H9 (cell line): ENCODE measurements at regions not wholly inside any gene's neighbourhood (a gene's known extent, or its start where the extent isn't known, plus 50 kb on each side); places are given as distances from the start of the nearest gene placed in this dataset.

ENCODE experiments used
- DNase-seq: peaks from one replicate; pipeline ENCODE4 v3.0.0-alpha.2; 2017
- H2AFZ ChIP-seq: one replicate; pipeline ENCODE4 v1.6.1; 2013; ENCODE audit warnings: mild to moderate bottlenecking, low read length, control low read depth, moderate library complexity
- H2AK5ac ChIP-seq: 2 replicates; pipeline ENCODE4 v1.6.1; 2013; ENCODE audit warnings: low read length, control low read depth, mixed read lengths; ENCODE audit not compliant: insufficient read length
- H2BK120ac ChIP-seq: one replicate; pipeline ENCODE4 v1.6.1; 2013; ENCODE audit warnings: low read depth, mild to moderate bottlenecking, low read length, control low read depth, inconsistent platforms; ENCODE audit not compliant: poor library complexity, severe bottlenecking
- H2BK12ac ChIP-seq: 2 replicates; pipeline ENCODE4 v1.6.1; 2013; ENCODE audit warnings: low read length, control low read depth, mixed read lengths, low read depth; ENCODE audit not compliant: insufficient read length
- H2BK15ac ChIP-seq: 2 replicates; pipeline ENCODE4 v1.6.1; 2013; ENCODE audit warnings: low read depth, low read length, control low read depth
- H2BK20ac ChIP-seq: one replicate; pipeline ENCODE4 v1.6.1; 2013; ENCODE audit warnings: low read depth, mild to moderate bottlenecking, low read length, control low read depth, inconsistent platforms; ENCODE audit not compliant: poor library complexity, severe bottlenecking
- H2BK5ac ChIP-seq: 2 replicates; pipeline ENCODE4 v1.6.1; 2013; ENCODE audit warnings: low read length, control low read depth, mixed read lengths; ENCODE audit not compliant: insufficient read length
- H3K14ac ChIP-seq: 2 replicates; pipeline ENCODE4 v1.6.1; 2013; ENCODE audit warnings: low read length, control low read depth; ENCODE audit not compliant: insufficient read depth
- H3K18ac ChIP-seq: 2 replicates; pipeline ENCODE4 v1.6.1; 2013; ENCODE audit warnings: low read depth, mild to moderate bottlenecking, mixed read lengths, low read length, control low read depth; ENCODE audit not compliant: insufficient read length
- H3K23ac ChIP-seq: 2 replicates; pipeline ENCODE4 v1.6.1; 2013; ENCODE audit warnings: low read length, control low read depth, mixed read lengths, low read depth; ENCODE audit not compliant: insufficient read length
- H3K23me2 ChIP-seq: 2 replicates; pipeline ENCODE4 v1.6.1; 2013; ENCODE audit warnings: low read depth, mild to moderate bottlenecking, mixed read lengths, low read length, control low read depth; ENCODE audit not compliant: insufficient read length, poor library complexity, severe bottlenecking
- H3K27ac ChIP-seq: 2 replicates; pipeline ENCODE4 v1.5.1; 2013; ENCODE audit warnings: low read length, control low read depth, mixed read lengths, low read depth; ENCODE audit not compliant: insufficient read length
- H3K27me3 ChIP-seq: 2 replicates; pipeline ENCODE4 v1.6.1; 2013; ENCODE audit warnings: low read length, control low read depth, inconsistent platforms; ENCODE audit not compliant: insufficient read depth
- H3K4ac ChIP-seq: 2 replicates; pipeline ENCODE4 v1.6.1; 2013; ENCODE audit warnings: low read depth, mild to moderate bottlenecking, control low read depth, inconsistent platforms, low read length, moderate library complexity
- H3K4me1 ChIP-seq: 2 replicates; pipeline ENCODE4 v1.6.1; 2013; ENCODE audit warnings: low read length, control low read depth, inconsistent platforms; ENCODE audit not compliant: insufficient read depth
- H3K4me2 ChIP-seq: 2 replicates; pipeline ENCODE4 v1.6.1; 2013; ENCODE audit warnings: low read length, control low read depth, mixed read lengths; ENCODE audit not compliant: insufficient read length, insufficient read depth
- H3K56ac ChIP-seq: 2 replicates; pipeline ENCODE4 v1.6.1; 2013; ENCODE audit warnings: low read depth, mild to moderate bottlenecking, mixed read lengths, low read length, control low read depth; ENCODE audit not compliant: insufficient read length
- H3K79me1 ChIP-seq: 2 replicates; pipeline ENCODE4 v1.6.1; 2013; ENCODE audit warnings: low read depth, mild to moderate bottlenecking, moderate library complexity, low read length, control low read depth, inconsistent platforms; ENCODE audit not compliant: insufficient read depth, poor library complexity, severe bottlenecking
- H3K79me2 ChIP-seq: 2 replicates; pipeline ENCODE4 v1.6.1; 2013; ENCODE audit warnings: low read length, control low read depth, inconsistent platforms; ENCODE audit not compliant: insufficient read depth
- H3K9ac ChIP-seq: 2 replicates; pipeline ENCODE4 v1.6.1; 2013; ENCODE audit warnings: low read length, control low read depth, mixed read lengths; ENCODE audit not compliant: insufficient read length; ENCODE audit errors: extremely low read depth
- H3K9me3 ChIP-seq: one replicate; pipeline ENCODE4 v1.6.1; 2013; ENCODE audit warnings: low read depth, low read length, inconsistent platforms; ENCODE audit not compliant: control insufficient read depth
- H3T11ph ChIP-seq: one replicate; pipeline ENCODE4 v1.6.1; 2013; ENCODE audit warnings: mild to moderate bottlenecking, low read length, control low read depth, inconsistent platforms
- H4K20me1 ChIP-seq: one replicate; pipeline ENCODE4 v1.6.1; 2013; ENCODE audit not compliant: control insufficient read depth, insufficient read length, insufficient read depth
- H4K5ac ChIP-seq: 2 replicates; pipeline ENCODE4 v1.6.1; 2013; ENCODE audit warnings: low read depth, mild to moderate bottlenecking, mixed read lengths, low read length, control low read depth; ENCODE audit not compliant: insufficient read length
- H4K8ac ChIP-seq: replicated peaks from 2 replicates; pipeline ENCODE4 v1.6.1; 2013; ENCODE audit warnings: low read length, control low read depth, mixed read lengths, low read depth; ENCODE audit not compliant: insufficient read length
- H4K91ac ChIP-seq: 2 replicates; pipeline ENCODE4 v1.6.1; 2013; ENCODE audit warnings: low read depth, mild to moderate bottlenecking, moderate library complexity, mixed read lengths, low read length, control low read depth; ENCODE audit not compliant: insufficient read length
- H3K27ac Mint-ChIP-seq, 3 experiments: 2 replicates in 2 of 3; 3 replicates in 1 of 3; pipeline ENCODE4 v1.8.0; 2020 to 2021; ENCODE audit warnings: mixed read lengths in 3 of 3, mild to moderate bottlenecking in 1 of 3, moderate library complexity in 1 of 3
- H3K27me3 Mint-ChIP-seq: 2 replicates; pipeline ENCODE4 v1.8.0; 2021; ENCODE audit warnings: low read depth, mild to moderate bottlenecking, moderate library complexity, mixed read lengths
- H3K36me3 Mint-ChIP-seq, 3 experiments: 2 replicates in 2 of 3; 3 replicates in 1 of 3; pipeline ENCODE4 v1.8.0; 2020 to 2021; ENCODE audit warnings: low read depth in 3 of 3, mixed read lengths in 3 of 3; ENCODE audit not compliant: insufficient read depth in 1 of 3
- H3K4me1 Mint-ChIP-seq, 2 experiments: 2 replicates each; pipeline ENCODE4 v1.8.0; 2020; ENCODE audit warnings: mixed read lengths in 2 of 2
- H3K4me3 Mint-ChIP-seq, 2 experiments: 2 replicates in 1 of 2; 3 replicates in 1 of 2; pipeline ENCODE4 v1.8.0; 2020 to 2021; ENCODE audit warnings: mild to moderate bottlenecking in 2 of 2, mixed read lengths in 2 of 2, moderate library complexity in 1 of 2
- H3K9me3 Mint-ChIP-seq, 2 experiments: 2 replicates in 1 of 2; 3 replicates in 1 of 2; pipeline ENCODE4 v1.8.0; 2020; ENCODE audit warnings: mild to moderate bottlenecking in 2 of 2, mixed read lengths in 2 of 2, moderate library complexity in 1 of 2
- WGBS: extraction: QIAGEN DNeasy Blood & Tissue Kit; methylation state at CpG from one replicate; pipeline ENCODE4 v1.1.7; 2013; ENCODE audit warnings: missing lambda C conversion rate, low lambda C conversion rate, mixed read lengths; ENCODE audit not compliant: insufficient read length; ENCODE audit errors: extremely low coverage; 5-methylcytosine and 5-hydroxymethylcytosine counted together
- TF ChIP-seq, protein P1 (sequence below): fragments of 200-600 bp; sonication (generic); conservative IDR thresholded peaks from 3 replicates; pipeline ENCODE4 v1.8.0; 2021; ENCODE audit warnings: antibody characterized with exemption, mild to moderate bottlenecking

DNA sequence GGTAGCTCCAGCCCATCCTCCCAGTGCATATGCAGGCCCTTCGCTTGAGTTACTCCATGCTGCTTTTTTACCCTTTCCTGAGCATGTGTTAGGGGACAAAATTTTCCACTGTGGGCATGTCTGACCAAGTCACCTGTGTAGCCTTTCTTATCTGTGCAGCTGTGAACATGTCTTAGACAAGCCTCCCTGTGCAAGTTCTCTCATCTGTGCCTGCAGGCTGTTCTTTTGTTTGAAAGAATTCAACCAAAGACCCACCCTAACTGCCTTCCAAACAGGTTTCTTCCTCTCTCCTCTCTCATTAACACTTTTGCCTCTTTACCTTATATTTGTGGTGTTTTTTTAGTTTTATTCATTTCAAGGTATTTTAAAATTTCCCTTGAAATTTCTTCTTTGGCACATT is 53.2 kb upstream of the SPIN4 start:
- Histone ChIP-seq H3K23ac (no peak overlapping the region), H4K91ac (no peak overlapping the region), H2AK5ac (no peak overlapping the region), H3K14ac (no peak overlapping the region), H2BK20ac (no peak overlapping the region), H3K23me2 (no peaks in the 10 kb centered on the region), H2BK120ac (no peak overlapping the region), H2BK15ac (no peak overlapping the region), H4K5ac (no peak overlapping the region), H3K56ac (no peak overlapping the region), H3K18ac (no peak overlapping the region), H3T11ph (no peak overlapping the region), H4K20me1 (no peaks in the 10 kb centered on the region), H2BK5ac (no peak overlapping the region), H3K79me2 (no peaks in the 10 kb centered on the region), H2AFZ (no peak overlapping the region), H3K9ac (no peak overlapping the region), H3K27ac (no peak overlapping the region), H4K8ac (no peak overlapping the region), H2BK12ac (no peak overlapping the region), H3K9me3 (peaks cover 13% of the 10 kb centered on the region), H3K4me1 (no peaks in the 10 kb centered on the region; the same call in 1 of the 2 replicates), H3K27me3 (no peaks in the 10 kb centered on the region; the same call in 1 of the 2 replicates), H3K79me1 (no peaks in the 10 kb centered on the region), H3K4ac (no peak overlapping the region), H3K4me2 (no peak overlapping the region)
- no peak overlapping the region for H3K4me3 Mint-ChIP-seq
- H3K36me3 Mint-ChIP-seq = peaks cover 14 to 33% (median 15%) of the 10 kb centered on the region in 3 experiments
- H3K27ac Mint-ChIP-seq = no peak overlapping the region
- peaks cover 67 to 71% of the 10 kb centered on the region in 2 experiments for H3K9me3 Mint-ChIP-seq
- TF ChIP-seq, protein P1, sequence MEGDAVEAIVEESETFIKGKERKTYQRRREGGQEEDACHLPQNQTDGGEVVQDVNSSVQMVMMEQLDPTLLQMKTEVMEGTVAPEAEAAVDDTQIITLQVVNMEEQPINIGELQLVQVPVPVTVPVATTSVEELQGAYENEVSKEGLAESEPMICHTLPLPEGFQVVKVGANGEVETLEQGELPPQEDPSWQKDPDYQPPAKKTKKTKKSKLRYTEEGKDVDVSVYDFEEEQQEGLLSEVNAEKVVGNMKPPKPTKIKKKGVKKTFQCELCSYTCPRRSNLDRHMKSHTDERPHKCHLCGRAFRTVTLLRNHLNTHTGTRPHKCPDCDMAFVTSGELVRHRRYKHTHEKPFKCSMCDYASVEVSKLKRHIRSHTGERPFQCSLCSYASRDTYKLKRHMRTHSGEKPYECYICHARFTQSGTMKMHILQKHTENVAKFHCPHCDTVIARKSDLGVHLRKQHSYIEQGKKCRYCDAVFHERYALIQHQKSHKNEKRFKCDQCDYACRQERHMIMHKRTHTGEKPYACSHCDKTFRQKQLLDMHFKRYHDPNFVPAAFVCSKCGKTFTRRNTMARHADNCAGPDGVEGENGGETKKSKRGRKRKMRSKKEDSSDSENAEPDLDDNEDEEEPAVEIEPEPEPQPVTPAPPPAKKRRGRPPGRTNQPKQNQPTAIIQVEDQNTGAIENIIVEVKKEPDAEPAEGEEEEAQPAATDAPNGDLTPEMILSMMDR = no peak
- no peaks in the 10 kb centered on the region for H3K27me3 Mint-ChIP-seq
- peaks cover 25 to 26% of the 10 kb centered on the region in 2 experiments for H3K4me1 Mint-ChIP-seq
- no CpG with 5 or more reads among the region's 1 CpG for WGBS
- no peak for DNase-seq
